GM18861 (cell line): ENCODE measurements at regions not wholly inside any gene's neighbourhood (a gene's known extent, or its start where the extent isn't known, plus 50 kb on each side); places are given as distances from the start of the nearest gene placed in this dataset.

Experiments used
- ATAC-seq: cut with Tn5 transposase; IDR thresholded peaks from one replicate; pipeline ENCODE4 v1.9.1; 2021; ENCODE audit not compliant: unreplicated experiment

DNA sequence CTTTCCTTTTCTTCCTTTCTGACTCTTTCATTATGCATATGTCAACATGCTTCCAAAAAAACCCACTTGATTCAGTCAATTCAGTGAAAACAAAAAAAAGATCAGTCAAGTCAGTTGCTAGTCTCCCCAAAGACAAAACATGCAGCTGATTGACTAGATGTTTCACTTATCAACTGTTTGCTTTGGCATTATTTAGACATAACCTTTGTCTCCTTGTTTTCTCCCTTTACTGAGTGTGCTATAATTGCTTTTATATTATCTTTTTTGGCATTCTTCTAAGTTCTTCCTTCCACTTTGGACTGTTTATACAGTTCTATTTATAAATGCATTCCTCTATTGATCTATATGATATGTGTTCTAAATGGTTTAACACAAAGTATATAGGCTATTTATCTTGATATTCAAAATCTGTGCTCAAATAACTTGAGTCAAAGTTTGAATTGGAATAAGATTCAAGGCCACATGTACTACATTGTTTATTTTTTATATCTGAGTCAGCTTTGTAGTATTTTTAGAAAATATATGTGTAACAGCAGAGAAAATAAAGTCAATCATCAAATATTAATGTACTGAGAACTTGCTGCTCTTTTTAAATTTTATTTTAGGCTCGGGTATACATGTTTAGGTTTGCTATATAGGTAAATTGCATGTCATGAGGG is 260.5 kb downstream of the CENPW start:
- no peak for ATAC-seq

DNA sequence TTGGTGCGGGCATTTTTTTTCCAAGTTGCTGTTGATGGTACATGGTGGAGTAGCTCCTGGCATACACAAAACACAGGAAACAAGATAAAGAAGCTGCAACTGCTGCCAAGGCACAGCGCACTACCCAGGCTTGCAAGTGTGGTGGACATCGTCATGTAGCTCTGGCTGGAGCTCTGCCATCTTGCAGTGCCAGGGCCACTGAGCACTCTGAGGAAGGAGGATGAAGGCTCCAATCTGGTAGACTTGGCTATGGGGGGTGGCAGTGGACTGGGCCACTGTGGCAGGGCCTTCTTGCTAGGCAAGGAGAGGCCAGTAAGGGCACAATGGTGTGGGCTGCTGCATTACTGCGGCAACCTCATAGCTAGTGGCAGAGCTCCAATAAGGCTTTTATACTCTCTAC is 263.5 kb downstream of the CENPW start:
- ATAC-seq: no peak

DNA sequence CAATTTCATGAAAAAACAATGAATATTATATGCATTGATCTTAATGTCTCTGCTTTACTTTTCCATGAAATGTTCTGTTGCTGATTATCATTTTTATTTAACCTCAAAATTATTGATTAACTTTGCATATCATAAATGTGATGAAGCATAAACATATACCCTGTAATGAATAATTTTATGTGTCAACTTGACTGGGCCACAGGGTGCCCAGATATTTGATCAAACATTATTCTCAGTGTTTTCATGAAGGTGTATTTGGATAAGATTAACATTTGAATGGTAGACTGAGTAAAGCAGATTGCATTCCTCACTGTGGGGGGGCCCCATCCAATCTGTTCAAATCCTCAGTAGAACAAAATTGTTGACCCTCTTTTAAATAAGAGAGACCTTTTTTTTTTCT is 265.2 kb downstream of the CENPW start:
- ATAC-seq: no peak

DNA sequence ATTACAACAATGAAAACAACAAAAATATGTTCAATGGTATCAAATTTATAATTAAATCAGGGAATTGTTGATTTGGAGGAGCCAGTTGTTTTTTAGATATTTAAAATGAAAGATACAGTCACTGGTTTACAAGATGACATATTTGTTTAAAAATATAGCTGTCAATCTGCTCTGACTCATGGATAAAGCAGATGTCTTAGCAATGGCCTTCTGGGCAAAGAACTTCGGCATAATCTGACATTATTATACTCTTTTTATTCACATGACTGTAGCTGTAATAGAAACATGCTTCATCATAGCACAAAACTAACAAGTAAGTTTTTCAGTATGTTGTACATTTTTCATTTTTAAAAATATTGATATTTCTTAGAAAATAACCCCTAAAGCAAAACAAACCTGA is 267.4 kb downstream of the CENPW start:
- no peak for ATAC-seq

GRCh38 chr6:126608681-126609080 is 268.8 kb downstream of the CENPW start:
- no peak for ATAC-seq

- ATAC-seq: no peak
These were observed 275.0 kb downstream of the CENPW start for GRCh38 chr6:126614642-126615504.

- ATAC-seq: no peak
These were observed 277.0 kb downstream of the CENPW start for GRCh38 chr6:126616866-126617265.

DNA sequence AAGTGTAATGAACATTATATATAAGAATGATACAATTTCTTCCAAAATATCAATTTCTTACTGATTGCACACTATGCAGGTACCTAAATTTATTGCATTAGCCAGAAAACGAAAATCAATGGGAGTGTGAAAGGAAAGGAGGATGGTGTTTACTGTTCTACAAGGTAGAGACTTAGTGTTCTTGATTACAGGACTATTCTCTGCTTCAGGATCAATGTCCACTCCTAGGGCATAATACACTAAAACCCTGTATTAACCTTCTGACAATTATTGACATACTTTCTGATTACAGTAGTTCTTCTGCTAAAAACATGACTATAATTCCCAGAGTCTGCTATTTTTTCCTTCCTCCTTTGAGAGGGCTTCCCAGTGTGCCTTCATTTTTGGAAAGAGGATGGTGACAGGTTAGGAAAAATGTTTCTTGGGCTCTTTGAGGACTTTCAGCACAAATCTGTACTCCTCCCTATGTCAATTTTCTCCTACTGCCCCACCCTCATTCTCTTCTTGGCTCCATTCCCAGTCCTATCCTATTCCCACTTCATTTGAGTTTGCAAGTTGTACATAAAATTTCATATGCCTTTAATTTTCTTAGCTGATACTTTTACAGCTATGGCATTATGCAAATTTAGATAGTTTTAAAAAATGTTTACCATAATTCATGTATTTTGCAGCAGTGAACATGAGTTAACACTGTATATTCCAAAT is 278.9 kb downstream of the CENPW start:
- ATAC-seq: no peak

DNA sequence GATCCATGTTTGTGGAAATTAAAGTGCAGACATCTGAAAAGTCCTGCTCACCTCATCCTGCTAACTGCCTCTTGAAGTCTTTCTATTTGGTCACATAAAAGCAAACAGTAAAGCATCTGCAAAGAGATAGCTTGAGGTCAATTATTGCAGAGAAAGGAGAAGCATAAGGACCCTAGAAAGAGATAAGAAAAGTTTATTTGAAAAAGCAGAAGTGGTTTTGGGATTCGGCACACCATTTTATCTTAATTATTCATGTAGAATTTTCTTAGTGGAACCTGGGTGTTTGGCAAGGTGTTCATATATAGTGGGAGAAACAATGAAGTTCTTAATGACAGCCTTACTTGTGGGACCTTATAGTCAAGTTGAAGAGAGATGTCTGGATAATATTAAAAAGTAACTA is 280.8 kb downstream of the CENPW start:
- no peak for ATAC-seq

DNA sequence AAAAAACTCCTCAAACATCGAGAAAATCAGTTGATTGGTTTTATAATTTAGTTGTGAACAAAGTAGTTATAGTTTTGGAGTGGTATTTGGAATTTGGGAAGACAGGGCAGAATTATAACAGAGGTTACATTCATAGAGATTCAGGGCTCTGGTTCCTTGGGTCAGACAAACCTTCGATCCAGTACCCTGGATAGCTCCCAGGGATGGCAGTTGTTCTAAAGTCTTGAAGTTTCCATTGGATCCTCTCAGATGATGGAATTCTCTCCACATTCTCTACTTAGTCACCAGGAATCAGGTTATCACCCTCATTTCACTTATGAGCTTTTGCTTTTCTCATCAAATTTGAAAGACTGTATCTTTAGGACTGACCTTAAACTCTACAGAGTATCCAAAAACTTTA is 285.1 kb downstream of the CENPW start:
- ATAC-seq: no peak

DNA sequence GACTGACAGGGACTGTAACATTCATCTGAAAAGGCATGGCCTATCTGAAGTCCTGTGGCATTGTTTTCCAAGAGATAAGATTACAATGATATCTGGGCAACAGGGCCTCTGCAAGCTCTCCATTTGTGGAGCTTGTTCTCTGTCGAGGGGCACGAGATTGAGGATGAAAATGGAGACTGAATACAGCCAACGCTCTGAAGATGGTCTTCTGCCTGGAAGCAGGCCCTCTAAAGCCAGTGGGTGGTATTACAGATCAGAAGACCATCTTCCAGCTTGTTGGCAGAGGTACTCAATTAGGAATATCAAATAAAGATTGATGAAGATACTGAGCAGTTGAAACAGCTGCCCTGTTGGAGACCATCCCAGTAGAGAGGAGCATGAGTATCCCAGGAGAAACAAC is 288.2 kb downstream of the CENPW start:
- no peak for ATAC-seq

DNA sequence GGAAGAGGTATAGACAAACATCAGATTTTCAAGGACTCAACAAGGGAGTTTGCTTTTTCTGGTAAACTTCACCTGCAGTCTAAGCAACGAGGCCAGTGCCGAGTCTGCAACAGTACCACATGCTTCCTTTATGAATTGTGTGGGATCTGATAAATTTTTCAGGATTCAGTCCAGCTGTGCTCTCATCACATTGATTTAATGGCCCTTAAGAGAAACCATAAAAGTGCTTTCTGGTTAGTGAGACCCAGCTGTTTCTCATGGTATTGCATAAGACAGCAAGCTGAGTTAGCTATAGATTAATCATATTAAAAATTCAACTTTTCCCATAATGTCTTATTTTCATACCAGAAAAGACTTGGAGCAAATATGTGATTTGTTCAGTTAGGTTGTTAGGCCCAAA is 291.4 kb downstream of the CENPW start:
- ATAC-seq: no peak

DNA sequence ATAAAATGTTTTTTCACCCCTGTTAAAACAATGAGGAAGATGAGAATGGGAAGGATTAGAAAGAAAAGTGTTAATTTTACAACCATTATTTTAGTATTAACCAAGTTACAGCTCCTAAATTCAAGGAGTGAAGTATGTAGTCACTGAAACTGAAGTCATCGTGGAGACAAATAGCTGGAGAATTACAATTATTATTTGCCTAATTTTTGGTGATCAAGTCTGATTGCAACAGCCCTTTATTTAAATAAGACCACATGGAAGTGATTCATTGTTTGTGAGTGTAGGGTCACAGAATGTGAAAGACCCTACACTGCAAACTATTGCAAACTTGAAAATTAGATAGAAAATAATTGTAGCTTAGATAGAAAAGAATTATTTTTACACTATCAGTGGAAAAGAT is 292.4 kb downstream of the CENPW start:
- ATAC-seq: no peak

GRCh38 chr6:126633373-126633772 is 293.5 kb downstream of the CENPW start:
- ATAC-seq: no peak

GRCh38 chr6:126640356-126640755 is 300.4 kb downstream of the CENPW start:
- no peak for ATAC-seq

DNA sequence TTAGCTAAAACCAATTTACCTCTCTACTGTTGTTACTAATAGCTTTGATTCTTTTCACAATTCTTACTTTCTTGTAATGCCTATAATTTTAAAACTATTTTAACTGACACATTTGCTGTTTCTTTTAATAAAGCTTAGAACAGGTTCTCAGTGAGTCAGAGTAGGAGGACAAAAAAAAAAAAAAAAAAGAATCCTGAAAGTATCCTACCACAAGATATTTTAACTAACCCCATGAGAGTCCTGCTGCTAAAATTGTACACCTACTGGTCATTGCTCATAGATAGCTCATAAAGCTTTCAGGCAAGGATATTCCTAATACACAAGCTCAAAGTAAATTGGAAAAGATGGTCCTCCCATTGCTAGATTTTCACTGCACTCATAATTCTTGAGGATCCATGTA is 301.0 kb downstream of the CENPW start:
- ATAC-seq: no peak

GRCh38 chr6:126641641-126642040 is 301.7 kb downstream of the CENPW start:
- ATAC-seq: no peak

GRCh38 chr6:126643352-126643751 is 303.4 kb downstream of the CENPW start:
- ATAC-seq: no peak

DNA sequence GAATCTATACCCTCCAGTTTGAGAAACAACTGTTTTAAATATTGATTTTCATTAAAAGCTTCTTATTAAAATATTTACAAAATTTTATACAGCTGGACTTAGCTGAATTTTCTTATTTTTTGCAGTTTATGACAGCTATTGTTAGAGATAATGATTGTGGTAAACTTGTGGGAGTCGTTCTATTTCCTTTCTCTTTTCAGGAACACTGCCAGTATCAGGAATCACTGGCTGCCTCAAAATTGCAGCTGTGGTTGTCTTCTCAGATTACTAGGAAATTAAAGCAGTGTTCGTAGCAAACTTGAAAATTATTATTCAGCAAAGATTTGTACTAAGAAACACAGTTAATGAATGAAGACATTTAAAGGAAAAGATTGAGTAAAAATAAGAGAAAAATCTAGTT is 311.0 kb downstream of the CENPW start:
- ATAC-seq: no peak

DNA sequence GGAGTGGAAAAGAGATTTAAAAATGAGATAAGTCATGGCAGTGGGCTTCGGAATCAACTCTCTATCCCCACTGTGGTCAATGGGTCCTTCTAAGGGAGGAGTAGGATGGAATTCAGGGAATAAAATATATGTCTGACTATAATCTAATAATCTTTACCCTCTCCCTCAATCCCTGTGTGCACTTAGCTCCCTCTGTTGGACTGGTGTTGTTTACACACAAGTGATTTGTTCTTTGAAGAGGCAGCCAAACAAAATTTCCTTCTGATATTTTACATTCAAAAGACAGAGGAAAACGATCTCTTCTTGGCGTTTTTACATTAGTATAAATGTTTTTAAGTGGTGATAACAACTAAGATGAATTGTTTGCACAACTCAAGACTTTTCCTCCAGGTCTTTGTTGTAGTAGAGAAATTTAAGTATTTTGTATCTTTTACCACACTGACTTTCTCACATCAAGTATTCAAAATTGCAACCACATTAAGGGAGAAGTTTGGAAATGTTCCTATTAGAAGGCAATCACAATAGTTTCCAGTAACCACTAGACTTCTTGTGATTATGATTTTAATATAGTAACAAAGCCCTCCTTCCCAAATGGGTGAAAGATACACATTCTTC is 317.8 kb downstream of the CENPW start:
- ATAC-seq: no peak

GRCh38 chr6:126660376-126660775 is 320.5 kb downstream of the CENPW start:
- ATAC-seq: no peak

DNA sequence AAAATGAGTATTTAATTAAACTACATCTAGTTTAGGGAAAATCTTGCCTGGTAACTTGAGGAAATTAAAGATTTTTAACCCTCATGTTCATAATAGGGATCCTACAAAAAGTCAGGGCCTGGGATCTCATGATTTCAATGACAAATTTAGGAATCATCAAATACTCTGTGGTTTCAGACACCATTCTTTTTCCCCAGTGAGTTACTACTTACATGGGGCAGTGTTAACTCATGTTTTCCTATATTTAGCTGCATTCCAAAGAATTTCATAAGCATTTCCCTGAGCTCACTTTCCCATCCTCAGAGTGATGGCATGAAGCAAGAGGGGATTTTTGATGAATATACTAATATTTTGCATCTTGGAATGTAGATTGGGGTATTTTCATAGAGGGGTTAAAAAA is 321.7 kb downstream of the CENPW start:
- no peak for ATAC-seq
